Mammary epithelial cell (primary cell): ENCODE measurements at regions not wholly inside any gene's neighbourhood (a gene's known extent, or its start where the extent isn't known, plus 50 kb on each side); places are given as distances from the start of the nearest gene placed in this dataset.
"Not testable (repeated sequence)": the region's sequence is repeated elsewhere in the genome, so short reads cannot be mapped to it uniquely, and the experiment has no call there.

ENCODE experiments used
- CTCF ChIP-seq, 2 donors: IDR thresholded peaks in 1 of 2; conservative IDR thresholded peaks in 1 of 2; 2 replicates each; pipeline ENCODE4 v1.5.1; 2011 to 2012; ENCODE audit warnings: inconsistent platforms in 2 of 2, low read length in 2 of 2, mild to moderate bottlenecking in 2 of 2, control low read depth in 1 of 2, low read depth in 1 of 2; ENCODE audit not compliant: insufficient read depth in 1 of 2; ENCODE audit errors: extremely low read depth in 1 of 2
- EZH2 ChIP-seq: IDR thresholded peaks from 2 replicates; pipeline ENCODE4 v1.6.1; 2012; ENCODE audit warnings: low read length, inconsistent platforms, borderline replicate concordance

- not testable (repeated sequence) for TF ChIP-seq CTCF (conservative IDR thresholded peaks at IDR 0.05 in 1 of 2, IDR thresholded peaks at IDR 0.05 in 1 of 2; ENCODE audit: extremely low read depth in 1 of 2, insufficient read depth in 1 of 2, low read depth in 1 of 2, low read length in 2 of 2); EZH2
These were observed 967.4 kb upstream of the AUTS2 start for GRCh38 chr7:68630914-68631313.
